ENCODE measurements at regions not wholly inside any gene's neighbourhood (a gene's known extent, or its start where the extent isn't known, plus 50 kb on each side); places are given as distances from the start of the nearest gene placed in this dataset.

- no peak for ATAC-seq
- TF ChIP-seq ESRRG (CRISPR knock-in tag; IDR thresholded peaks at IDR 0.05): no peak
- TF ChIP-seq, protein P1, sequence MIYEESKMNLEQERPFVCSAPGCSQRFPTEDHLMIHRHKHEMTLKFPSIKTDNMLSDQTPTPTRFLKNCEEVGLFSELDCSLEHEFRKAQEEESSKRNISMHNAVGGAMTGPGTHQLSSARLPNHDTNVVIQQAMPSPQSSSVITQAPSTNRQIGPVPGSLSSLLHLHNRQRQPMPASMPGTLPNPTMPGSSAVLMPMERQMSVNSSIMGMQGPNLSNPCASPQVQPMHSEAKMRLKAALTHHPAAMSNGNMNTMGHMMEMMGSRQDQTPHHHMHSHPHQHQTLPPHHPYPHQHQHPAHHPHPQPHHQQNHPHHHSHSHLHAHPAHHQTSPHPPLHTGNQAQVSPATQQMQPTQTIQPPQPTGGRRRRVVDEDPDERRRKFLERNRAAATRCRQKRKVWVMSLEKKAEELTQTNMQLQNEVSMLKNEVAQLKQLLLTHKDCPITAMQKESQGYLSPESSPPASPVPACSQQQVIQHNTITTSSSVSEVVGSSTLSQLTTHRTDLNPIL (CRISPR knock-in tag; IDR thresholded peaks at IDR 0.05; ENCODE audit: low read depth): no peak
- no peak for TF ChIP-seq POU6F1 (CRISPR knock-in tag; IDR thresholded peaks at IDR 0.05; ENCODE audit: borderline replicate concordance, low read depth)
- no peak for TF ChIP-seq CSDC2 (CRISPR knock-in tag; IDR thresholded peaks at IDR 0.05)
- TF ChIP-seq, protein P2, sequence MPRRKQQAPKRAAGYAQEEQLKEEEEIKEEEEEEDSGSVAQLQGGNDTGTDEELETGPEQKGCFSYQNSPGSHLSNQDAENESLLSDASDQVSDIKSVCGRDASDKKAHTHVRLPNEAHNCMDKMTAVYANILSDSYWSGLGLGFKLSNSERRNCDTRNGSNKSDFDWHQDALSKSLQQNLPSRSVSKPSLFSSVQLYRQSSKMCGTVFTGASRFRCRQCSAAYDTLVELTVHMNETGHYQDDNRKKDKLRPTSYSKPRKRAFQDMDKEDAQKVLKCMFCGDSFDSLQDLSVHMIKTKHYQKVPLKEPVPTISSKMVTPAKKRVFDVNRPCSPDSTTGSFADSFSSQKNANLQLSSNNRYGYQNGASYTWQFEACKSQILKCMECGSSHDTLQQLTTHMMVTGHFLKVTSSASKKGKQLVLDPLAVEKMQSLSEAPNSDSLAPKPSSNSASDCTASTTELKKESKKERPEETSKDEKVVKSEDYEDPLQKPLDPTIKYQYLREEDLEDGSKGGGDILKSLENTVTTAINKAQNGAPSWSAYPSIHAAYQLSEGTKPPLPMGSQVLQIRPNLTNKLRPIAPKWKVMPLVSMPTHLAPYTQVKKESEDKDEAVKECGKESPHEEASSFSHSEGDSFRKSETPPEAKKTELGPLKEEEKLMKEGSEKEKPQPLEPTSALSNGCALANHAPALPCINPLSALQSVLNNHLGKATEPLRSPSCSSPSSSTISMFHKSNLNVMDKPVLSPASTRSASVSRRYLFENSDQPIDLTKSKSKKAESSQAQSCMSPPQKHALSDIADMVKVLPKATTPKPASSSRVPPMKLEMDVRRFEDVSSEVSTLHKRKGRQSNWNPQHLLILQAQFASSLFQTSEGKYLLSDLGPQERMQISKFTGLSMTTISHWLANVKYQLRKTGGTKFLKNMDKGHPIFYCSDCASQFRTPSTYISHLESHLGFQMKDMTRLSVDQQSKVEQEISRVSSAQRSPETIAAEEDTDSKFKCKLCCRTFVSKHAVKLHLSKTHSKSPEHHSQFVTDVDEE (CRISPR knock-in tag; IDR thresholded peaks at IDR 0.05): no peak
- TF ChIP-seq, protein P3, sequence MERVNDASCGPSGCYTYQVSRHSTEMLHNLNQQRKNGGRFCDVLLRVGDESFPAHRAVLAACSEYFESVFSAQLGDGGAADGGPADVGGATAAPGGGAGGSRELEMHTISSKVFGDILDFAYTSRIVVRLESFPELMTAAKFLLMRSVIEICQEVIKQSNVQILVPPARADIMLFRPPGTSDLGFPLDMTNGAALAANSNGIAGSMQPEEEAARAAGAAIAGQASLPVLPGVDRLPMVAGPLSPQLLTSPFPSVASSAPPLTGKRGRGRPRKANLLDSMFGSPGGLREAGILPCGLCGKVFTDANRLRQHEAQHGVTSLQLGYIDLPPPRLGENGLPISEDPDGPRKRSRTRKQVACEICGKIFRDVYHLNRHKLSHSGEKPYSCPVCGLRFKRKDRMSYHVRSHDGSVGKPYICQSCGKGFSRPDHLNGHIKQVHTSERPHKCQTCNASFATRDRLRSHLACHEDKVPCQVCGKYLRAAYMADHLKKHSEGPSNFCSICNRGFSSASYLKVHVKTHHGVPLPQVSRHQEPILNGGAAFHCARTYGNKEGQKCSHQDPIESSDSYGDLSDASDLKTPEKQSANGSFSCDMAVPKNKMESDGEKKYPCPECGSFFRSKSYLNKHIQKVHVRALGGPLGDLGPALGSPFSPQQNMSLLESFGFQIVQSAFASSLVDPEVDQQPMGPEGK (CRISPR knock-in tag; IDR thresholded peaks at IDR 0.05; ENCODE audit: borderline replicate concordance): no peak
- TF ChIP-seq TOX (CRISPR knock-in tag; IDR thresholded peaks at IDR 0.05; ENCODE audit: borderline replicate concordance): no peak
- no peak for TF ChIP-seq BACH2 (CRISPR knock-in tag; IDR thresholded peaks at IDR 0.05; ENCODE audit: borderline replicate concordance)
- no peak for TF ChIP-seq TCF4 (CRISPR knock-in tag; IDR thresholded peaks at IDR 0.05; ENCODE audit: borderline replicate concordance)
- no peak for TF ChIP-seq PPARA (CRISPR knock-in tag; IDR thresholded peaks at IDR 0.05; ENCODE audit: borderline replicate concordance)
- no peak for TF ChIP-seq ZFP3 (CRISPR knock-in tag; IDR thresholded peaks at IDR 0.05)
- no peak for TF ChIP-seq ZNF8 (CRISPR knock-in tag; IDR thresholded peaks at IDR 0.05)
These were observed 151.5 kb downstream of the BTBD3 start for GRCh38 chr20:12069181-12069580.

DNA sequence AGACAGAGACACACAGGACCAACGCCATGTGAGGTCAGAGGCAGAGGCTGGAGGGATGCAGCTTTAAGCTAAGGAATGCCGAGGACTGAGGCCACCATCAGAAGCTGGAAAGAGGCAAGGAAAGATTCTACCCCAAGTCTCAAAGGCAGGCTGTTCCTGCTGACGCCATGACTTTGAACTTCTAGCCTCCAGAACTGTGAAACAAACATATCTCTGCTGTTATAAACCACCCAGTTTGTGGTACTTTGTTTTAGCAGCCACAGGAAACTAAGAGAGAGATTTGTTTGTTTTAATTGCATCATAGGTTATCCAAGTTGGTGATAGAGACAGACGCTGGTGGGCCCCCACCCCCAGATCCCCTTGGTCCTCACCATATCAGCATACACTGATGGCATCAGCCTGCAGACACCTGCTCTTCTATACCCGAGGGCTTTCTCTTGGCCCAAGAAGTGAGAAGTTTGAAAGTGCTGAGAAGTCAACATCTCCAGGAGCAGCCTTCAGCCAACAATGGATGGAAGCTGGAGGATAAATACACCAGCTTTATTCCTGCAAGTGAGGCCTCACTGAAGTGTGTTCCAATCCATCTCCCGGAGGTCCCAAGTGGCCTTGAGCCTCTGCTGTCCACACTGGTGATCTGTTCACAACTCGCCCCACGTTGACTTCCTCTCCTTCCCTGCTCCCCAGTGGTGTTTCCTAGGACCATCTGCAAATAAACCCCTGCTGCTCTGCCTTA is 154.7 kb downstream of the BTBD3 start:
- ATAC-seq: no peak
- TF ChIP-seq ESRRG (CRISPR knock-in tag; IDR thresholded peaks at IDR 0.05) (no peak), GLIS3 (CRISPR knock-in tag; IDR thresholded peaks at IDR 0.05) (no peak), ISL1 (CRISPR knock-in tag; IDR thresholded peaks at IDR 0.05) (no peak)

GRCh38 chr20:12072954-12073264 is 155.2 kb downstream of the BTBD3 start:
- no peak for ATAC-seq
- TF ChIP-seq OSR1 (CRISPR knock-in tag; IDR thresholded peaks at IDR 0.05): no peak
- TF ChIP-seq, protein P3 (CRISPR knock-in tag; IDR thresholded peaks at IDR 0.05; ENCODE audit: borderline replicate concordance): no peak
- TF ChIP-seq, protein P2 (CRISPR knock-in tag; IDR thresholded peaks at IDR 0.05): no peak
- TF ChIP-seq BACH2 (CRISPR knock-in tag; IDR thresholded peaks at IDR 0.05; ENCODE audit: borderline replicate concordance): no peak
- no peak for TF ChIP-seq ARNTL (CRISPR knock-in tag; IDR thresholded peaks at IDR 0.05; ENCODE audit: borderline replicate concordance, low read depth)
- TF ChIP-seq GLIS3 (CRISPR knock-in tag; IDR thresholded peaks at IDR 0.05): no peak
- TF ChIP-seq ZFP30 (CRISPR knock-in tag; IDR thresholded peaks at IDR 0.05): no peak
- no peak for TF ChIP-seq ZFP3 (CRISPR knock-in tag; IDR thresholded peaks at IDR 0.05)
- no peak for TF ChIP-seq RARB (CRISPR knock-in tag; IDR thresholded peaks at IDR 0.05)
- no peak for TF ChIP-seq ZNF565 (CRISPR knock-in tag; conservative IDR thresholded peaks at IDR 0.05; ENCODE audit: low read depth)
- TF ChIP-seq, protein P4, sequence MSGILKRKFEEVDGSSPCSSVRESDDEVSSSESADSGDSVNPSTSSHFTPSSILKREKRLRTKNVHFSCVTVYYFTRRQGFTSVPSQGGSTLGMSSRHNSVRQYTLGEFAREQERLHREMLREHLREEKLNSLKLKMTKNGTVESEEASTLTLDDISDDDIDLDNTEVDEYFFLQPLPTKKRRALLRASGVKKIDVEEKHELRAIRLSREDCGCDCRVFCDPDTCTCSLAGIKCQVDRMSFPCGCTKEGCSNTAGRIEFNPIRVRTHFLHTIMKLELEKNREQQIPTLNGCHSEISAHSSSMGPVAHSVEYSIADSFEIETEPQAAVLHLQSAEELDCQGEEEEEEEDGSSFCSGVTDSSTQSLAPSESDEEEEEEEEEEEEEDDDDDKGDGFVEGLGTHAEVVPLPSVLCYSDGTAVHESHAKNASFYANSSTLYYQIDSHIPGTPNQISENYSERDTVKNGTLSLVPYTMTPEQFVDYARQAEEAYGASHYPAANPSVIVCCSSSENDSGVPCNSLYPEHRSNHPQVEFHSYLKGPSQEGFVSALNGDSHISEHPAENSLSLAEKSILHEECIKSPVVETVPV (CRISPR knock-in tag; IDR thresholded peaks at IDR 0.05): no peak
- no peak for TF ChIP-seq POU6F1 (CRISPR knock-in tag; IDR thresholded peaks at IDR 0.05; ENCODE audit: borderline replicate concordance, low read depth)
- no peak for TF ChIP-seq ZNF70 (CRISPR knock-in tag; IDR thresholded peaks at IDR 0.05)
- no peak for TF ChIP-seq SNAI2 (CRISPR knock-in tag; IDR thresholded peaks at IDR 0.05)
